NCI-H1436 (cell line): ENCODE measurements at regions not wholly inside any gene's neighbourhood (a gene's known extent, or its start where the extent isn't known, plus 50 kb on each side); places are given as distances from the start of the nearest gene placed in this dataset.

Experiments used
- DNase-seq: peaks from one replicate; lab custom pipeline; 2025; lab: John Stamatoyannopoulos, UW

- no peak for DNase-seq
Measured at GRCh38 chr16:87229230-87230188, 87.7 kb downstream of the C16orf95 start.

DNA sequence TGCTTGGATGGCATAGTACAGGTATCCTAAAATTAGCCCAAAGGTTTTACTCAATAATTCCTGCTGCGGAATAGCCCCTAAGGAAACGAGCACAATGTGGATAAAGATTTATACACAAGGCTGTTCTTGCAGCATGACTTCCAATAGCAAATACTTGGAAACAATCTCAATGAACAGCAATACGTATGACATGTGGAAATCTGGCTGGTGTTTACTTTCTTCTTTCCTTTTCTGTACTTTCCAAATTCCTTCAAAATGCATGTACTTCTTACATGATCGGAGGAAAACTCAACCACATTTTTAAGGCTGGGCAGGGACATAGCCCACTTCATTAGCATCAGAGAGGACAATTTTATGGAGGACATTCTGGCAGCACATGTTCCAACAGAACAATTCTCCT, 86.6 kb downstream of the C16orf95 start:
- no peak for DNase-seq

DNA sequence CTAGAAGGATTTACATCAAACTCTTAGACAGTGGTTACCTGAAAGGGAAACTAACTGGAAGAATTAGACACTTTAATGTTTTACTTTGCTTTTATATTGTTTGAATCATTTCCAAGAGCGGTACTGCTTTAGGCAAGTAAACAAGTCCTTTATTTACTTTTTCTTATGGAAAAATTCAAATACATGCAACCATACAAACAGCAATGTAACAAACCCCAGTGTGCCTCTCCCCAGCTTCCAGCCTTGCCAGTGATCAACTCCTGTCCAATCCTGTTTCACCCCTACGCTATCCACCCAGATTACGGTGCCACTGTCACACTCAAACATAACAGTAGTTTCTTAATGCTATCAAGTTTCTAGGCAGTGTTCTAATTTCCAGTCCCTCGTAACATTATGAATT, 85.9 kb downstream of the C16orf95 start:
- no peak for DNase-seq

- DNase-seq: no peak
Measured at GRCh38 chr16:87231911-87232310, 85.3 kb downstream of the C16orf95 start.

- DNase-seq: no peak
Measured at GRCh38 chr16:87233928-87234327, 83.3 kb downstream of the C16orf95 start.

DNA sequence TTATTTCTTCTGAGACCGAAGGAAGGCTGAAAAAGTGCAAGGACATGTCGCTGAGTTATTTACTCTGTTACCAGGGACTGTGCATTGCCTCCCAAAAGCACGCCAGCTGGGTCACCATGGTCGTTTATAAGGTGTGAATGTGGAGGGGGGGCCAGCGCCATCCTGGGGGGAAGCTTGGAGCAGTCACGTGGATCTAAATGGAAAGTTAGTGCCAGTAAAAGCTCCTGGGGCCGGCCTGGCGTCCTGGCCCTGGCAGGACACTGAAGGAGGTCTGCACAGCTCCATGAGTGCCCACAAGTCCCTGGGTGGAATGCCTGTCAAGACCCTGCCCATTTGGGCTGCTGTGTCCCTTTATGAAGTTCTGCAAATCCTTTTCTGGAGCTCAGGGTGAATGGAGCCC, 82.6 kb downstream of the C16orf95 start:
- DNase-seq: no peak

- no peak for DNase-seq
Measured at GRCh38 chr16:87235810-87236515, 81.2 kb downstream of the C16orf95 start.

GRCh38 chr16:87236516-87237115, 80.6 kb downstream of the C16orf95 start:
- no peak for DNase-seq

- no peak for DNase-seq
Measured at GRCh38 chr16:87238361-87238715, 78.9 kb downstream of the C16orf95 start.

DNA sequence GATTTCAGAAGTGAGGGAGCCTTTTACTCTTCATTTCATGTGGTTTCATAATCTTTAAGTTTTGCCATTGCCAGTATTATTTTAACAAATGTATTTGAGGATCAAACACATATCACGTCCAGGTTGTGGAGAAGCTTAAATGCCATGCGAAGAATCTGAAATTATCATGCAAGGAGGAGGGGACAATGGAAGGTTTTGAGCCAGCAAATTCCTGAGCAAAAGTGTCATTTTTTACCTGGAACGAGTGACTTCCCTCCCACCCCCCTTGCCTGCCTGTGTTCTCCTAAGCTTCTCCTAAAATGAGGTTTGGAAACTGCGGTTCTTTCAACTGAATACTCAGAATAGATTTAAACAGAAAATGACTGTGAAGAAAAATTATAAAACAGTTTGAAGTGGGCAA, 77.6 kb downstream of the C16orf95 start:
- no peak for DNase-seq

DNA sequence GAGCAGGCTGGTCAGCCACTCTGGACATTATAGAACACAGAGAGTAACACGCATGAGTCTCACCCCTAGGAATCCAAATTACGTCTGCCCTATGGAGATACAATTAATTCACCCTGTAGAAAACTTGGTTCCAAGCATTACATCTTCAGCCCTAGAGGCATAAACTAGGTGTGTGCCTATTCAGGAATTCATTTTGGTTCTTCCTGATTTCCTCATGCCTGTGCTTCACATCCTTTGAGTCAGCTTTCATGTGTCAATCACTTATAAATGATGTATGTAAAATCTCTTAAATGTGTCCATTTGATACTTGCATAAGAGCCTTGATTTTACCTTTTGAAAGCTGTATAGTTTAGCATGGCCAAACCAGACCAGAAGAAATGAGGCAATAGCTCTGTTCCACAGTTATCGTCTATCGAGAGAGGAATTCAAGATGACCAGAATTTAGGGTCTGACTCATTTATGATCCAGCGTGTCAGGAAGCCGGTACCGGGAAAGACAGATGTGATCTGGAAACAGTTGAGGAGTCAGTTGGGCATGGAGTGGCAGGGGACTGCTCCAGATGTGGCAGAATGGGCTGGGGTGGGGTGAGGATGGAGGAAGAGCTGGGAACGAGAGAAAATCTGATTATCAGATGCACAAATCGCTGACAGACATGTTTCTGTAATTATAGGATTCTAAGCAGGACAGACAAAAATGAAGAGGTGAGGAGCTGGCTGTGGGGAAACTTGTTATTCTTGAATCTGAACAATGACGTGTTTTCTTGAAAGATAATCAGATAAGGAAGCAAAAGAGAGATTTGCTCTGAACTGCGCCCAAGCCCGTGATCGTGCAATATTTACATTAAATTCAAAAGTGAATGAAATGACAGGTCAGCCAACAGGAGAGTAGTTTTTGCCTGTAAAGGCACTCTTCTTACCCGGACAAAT, 76.7 kb downstream of the C16orf95 start:
- DNase-seq: no peak

DNA sequence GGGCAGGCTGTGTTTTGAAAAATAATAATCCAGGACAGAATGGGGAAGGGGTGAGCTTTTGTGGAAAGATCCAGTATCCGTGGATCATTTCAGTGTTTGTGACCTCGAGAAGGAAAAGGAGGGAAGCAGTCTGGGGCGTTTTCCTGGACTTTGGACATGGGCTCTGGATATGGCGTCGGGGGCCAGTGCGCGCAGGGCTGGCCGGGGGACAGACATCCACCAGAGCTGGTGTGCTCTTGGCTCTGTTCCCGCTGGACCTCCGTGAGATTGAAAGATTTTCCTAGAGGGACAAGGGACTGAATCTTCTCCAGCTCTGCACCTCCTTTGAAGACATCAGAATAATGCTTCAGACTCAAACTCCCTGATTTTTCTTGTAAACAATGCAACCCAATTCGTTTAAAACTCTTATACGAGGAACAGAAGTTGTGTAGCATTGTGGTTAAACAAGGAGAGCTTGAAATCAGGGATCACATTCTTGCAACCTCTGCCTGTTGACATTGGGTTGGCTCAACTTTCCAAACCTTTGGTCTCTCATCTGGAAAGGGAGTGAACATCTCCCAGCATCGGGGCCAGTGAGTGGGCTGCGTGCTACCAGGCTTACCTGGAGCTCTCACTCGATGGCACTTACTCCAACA, 75.9 kb downstream of the C16orf95 start:
- DNase-seq: no peak

DNA sequence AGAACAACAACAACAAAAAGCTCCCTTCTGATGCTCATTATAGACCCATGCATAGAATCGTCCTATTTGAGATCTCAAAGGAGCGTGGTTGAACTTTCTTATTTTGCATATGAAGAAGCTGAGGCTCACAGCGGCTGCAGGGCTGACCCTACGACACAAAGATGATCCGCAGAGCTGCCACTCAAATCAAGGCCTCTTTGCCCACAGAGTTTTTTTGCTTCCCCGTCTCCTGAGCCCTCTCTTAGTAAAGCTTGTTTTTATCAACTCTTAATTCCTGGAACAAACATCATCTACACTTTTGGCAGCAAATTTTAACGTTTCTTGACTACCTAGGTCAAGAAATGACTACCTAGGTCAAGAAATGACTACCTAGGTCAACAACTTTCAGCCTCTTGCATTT, 73.7 kb downstream of the C16orf95 start:
- DNase-seq: no peak

GRCh38 chr16:87244636-87245197, 72.5 kb downstream of the C16orf95 start:
- no peak for DNase-seq

DNA sequence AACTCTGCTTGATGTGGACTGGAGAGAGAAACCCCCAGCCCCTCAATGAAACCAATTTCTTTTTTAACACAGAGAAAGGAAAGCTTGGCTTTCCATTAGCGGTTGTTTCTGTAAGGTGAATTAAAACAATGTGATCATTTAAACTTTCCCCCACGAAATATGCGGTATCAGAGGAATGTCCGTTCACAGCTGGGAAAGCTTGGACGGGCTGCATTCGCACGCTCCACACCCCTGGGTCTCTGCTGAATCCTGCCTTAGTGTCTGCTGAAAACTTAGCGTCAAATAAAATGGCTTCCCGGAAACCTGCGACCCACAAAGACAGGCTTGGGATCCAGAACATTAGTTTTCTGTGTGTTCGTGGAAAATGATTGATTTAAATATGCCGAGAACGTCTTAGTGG, 71.7 kb downstream of the C16orf95 start:
- no peak for DNase-seq

- no peak for DNase-seq
Measured at GRCh38 chr16:87246269-87247065, 70.7 kb downstream of the C16orf95 start.

DNA sequence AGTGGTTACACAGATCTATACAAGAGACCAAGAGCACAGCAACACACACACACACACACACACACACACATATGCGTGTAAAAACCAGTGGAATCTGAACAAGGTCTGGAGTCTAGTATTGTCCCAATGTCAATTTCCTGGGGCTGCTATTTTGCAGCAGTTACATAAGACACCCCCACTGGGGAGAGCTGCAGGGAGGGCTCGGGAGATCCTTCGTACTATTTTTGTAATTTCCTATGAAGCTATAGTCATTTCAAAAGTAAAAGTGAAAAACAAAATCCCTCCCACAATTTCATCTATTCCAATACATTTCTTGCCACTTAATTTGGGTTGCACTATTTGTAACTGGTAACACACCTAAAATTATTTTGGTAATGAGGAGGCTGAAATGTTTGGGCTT, 68.5 kb downstream of the C16orf95 start:
- no peak for DNase-seq

DNA sequence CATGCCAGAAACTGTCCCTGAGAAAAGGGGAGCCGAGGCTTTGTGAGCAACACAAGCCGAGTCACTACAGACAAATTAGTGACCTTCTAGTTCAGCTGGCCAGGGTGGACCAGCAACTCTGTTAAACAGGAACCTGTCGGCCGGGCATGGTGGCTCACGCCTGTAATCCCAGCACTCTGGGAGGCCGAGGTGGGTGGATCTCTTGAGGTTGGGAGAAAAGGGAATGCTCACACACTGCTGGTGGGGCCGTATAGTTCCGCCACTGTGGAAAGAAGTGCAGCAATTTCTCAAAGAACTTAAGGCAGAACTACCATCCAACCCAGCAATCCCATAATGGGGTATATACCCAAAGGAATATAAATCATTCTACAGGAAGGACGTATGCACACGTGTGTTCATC, 67.8 kb downstream of the C16orf95 start:
- no peak for DNase-seq

- DNase-seq: no peak
Measured at GRCh38 chr16:87250431-87250960, 66.7 kb downstream of the C16orf95 start.
